Neural cell (in vitro differentiated cells): ENCODE measurements at regions not wholly inside any gene's neighbourhood (a gene's known extent, or its start where the extent isn't known, plus 50 kb on each side); places are given as distances from the start of the nearest gene placed in this dataset.

Experiments used
- CTCF ChIP-seq: fragments of 450-650 bp; IDR thresholded peaks from 2 replicates; pipeline ENCODE4 v1.5.1; 2014; ENCODE audit warnings: antibody characterized with exemption, mild to moderate bottlenecking, moderate library complexity; ENCODE audit not compliant: poor library complexity, severe bottlenecking
- EP300 ChIP-seq: fragments of 450-650 bp; conservative IDR thresholded peaks from 2 replicates; pipeline ENCODE4 v1.6.1; 2014; ENCODE audit warnings: antibody characterized with exemption, mild to moderate bottlenecking, moderate library complexity; ENCODE audit not compliant: poor library complexity, severe bottlenecking
- EZH2 ChIP-seq: fragments of 200-600, 300-800 bp; shearing (Covaris generic), sonication (generic); IDR thresholded peaks from 2 replicates; pipeline ENCODE4 v1.6.1; 2014; ENCODE audit warnings: antibody characterized with exemption, low read length, borderline replicate concordance, mild to moderate bottlenecking; ENCODE audit not compliant: insufficient read depth, poor library complexity, severe bottlenecking
- RAD21 ChIP-seq: fragments of 450-650 bp; conservative IDR thresholded peaks from 2 replicates; pipeline ENCODE4 v1.6.1; 2014; ENCODE audit warnings: antibody characterized with exemption, mild to moderate bottlenecking, moderate library complexity
- REST ChIP-seq: IDR thresholded peaks from 2 replicates; pipeline ENCODE4 v1.6.1; 2012; ENCODE audit warnings: borderline replicate concordance

GRCh38 chr7:52340067-52340466, 695.4 kb upstream of the POM121L12 start:
- TF ChIP-seq CTCF (no peak), EZH2 (no peak), EP300 (no peak), REST (no peak), RAD21 (no peak)
